HG03280 (cell line): ENCODE measurements at regions not wholly inside any gene's neighbourhood (a gene's known extent, or its start where the extent isn't known, plus 50 kb on each side); places are given as distances from the start of the nearest gene placed in this dataset.
"Not testable (repeated sequence)": the region's sequence is repeated elsewhere in the genome, so short reads cannot be mapped to it uniquely, and the experiment has no call there.

Experiments used
- ATAC-seq: cut with Tn5 transposase; IDR thresholded peaks from one replicate; pipeline ENCODE4 v1.9.1; 2021; ENCODE audit warnings: mild to moderate bottlenecking, moderate library complexity; ENCODE audit not compliant: unreplicated experiment

- ATAC-seq: not testable (repeated sequence)
These were observed 116.5 kb upstream of the SPATA31D4 start for GRCh38 chr9:81811688-81812087.

GRCh38 chr9:81814401-81814793 is 113.8 kb upstream of the SPATA31D4 start:
- peak; percentile 16 for ATAC-seq

- peak; percentile 80 for ATAC-seq
These were observed 113.3 kb upstream of the SPATA31D4 start for GRCh38 chr9:81814794-81815464.

GRCh38 chr9:81815781-81816180 is 112.4 kb upstream of the SPATA31D4 start:
- no peak for ATAC-seq

GRCh38 chr9:81819155-81819554 is 109.1 kb upstream of the SPATA31D4 start:
- no peak for ATAC-seq

- ATAC-seq: no peak
These were observed 108.2 kb upstream of the SPATA31D4 start for GRCh38 chr9:81819859-81820546.

- no peak for ATAC-seq
These were observed 105.8 kb upstream of the SPATA31D4 start for GRCh38 chr9:81822301-81822865.

GRCh38 chr9:81822967-81823366 is 105.3 kb upstream of the SPATA31D4 start:
- no peak for ATAC-seq

GRCh38 chr9:81823672-81824554 is 104.3 kb upstream of the SPATA31D4 start:
- no peak for ATAC-seq

- no peak for ATAC-seq
These were observed 103.2 kb upstream of the SPATA31D4 start for GRCh38 chr9:81824802-81825730.

GRCh38 chr9:81825846-81826516 is 102.2 kb upstream of the SPATA31D4 start:
- ATAC-seq: no peak

GRCh38 chr9:81826517-81826906 is 101.7 kb upstream of the SPATA31D4 start:
- ATAC-seq: no peak

GRCh38 chr9:81827616-81828296 is 100.5 kb upstream of the SPATA31D4 start:
- peak; percentile 97 for ATAC-seq

GRCh38 chr9:81829195-81829882 is 98.9 kb upstream of the SPATA31D4 start:
- ATAC-seq: no peak

GRCh38 chr9:81830431-81830830 is 97.8 kb upstream of the SPATA31D4 start:
- not testable (repeated sequence) for ATAC-seq

- no peak for ATAC-seq
These were observed 95.5 kb upstream of the SPATA31D4 start for GRCh38 chr9:81832571-81833285.

GRCh38 chr9:81833563-81834345 is 94.5 kb upstream of the SPATA31D4 start:
- no peak for ATAC-seq
